ENCODE measurements at regions not wholly inside any gene's neighbourhood (a gene's known extent, or its start where the extent isn't known, plus 50 kb on each side); places are given as distances from the start of the nearest gene placed in this dataset.
"Not testable (repeated sequence)": the region's sequence is repeated elsewhere in the genome, so short reads cannot be mapped to it uniquely, and the experiment has no call there.

DNA sequence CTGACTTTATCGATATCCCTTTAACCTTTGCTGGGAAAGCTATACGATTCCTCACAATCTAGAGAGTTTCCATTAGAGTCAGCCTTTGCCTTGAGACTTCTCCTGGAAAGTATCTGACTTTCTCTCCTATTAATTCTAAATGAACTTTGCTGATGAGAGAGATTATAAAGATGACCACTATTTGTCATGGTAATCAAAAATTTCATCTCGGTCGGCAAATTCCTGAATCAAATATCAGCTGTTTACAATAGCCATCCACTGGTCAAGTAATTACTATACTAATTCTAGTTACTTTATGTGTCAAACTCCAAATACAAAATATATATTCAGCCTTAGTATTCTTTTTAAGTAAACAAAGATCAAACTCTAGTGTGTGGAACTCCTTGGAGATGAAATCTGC lies 164.4 kb upstream of the ITGA1 start:
- DNase-seq = no peak

- DNase-seq = no peak
Observed at GRCh38 chr5:52624291-52624690, 163.4 kb upstream of the ITGA1 start.

- DNase-seq = no peak
Observed at GRCh38 chr5:52626312-52626711, 161.4 kb upstream of the ITGA1 start.

DNA sequence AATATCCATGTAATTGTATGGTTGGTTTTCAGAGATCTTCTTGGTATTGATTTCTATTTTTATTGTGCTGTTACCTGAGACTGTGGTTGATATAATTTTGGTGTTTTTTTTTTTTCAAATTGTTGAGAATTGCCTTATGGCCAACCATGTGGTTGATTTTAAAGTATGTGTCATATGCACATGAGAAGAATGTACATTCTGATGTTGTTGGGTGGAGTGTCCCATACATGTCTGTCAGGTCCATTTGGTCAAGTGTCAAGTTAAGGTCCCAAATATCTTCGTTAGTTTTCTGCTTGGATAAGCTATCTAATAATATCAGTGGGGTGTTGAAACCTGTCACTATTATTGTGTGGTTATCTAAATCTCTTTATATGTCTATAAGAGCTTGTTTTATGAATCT lies 160.0 kb upstream of the ITGA1 start:
- no peak for DNase-seq

DNA sequence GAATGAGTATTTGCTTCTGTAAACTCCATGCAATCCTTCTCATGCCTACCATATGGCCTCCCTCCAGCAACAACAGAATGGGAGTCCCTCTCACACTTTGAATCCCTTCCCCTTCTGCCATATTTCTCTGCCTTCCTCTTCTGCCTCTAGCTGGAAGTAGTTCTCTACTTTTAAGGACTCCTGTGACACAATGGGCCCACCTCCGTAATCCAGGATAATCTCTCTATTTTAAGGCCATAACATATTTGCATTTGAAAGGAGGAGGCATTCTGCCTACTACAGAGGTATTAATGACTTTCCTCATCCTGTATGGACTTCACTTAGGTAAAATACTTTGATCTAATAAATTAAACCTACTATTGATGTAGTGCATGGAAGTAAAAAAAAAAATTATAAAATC lies 155.4 kb upstream of the ITGA1 start:
- DNase-seq = no peak

DNA sequence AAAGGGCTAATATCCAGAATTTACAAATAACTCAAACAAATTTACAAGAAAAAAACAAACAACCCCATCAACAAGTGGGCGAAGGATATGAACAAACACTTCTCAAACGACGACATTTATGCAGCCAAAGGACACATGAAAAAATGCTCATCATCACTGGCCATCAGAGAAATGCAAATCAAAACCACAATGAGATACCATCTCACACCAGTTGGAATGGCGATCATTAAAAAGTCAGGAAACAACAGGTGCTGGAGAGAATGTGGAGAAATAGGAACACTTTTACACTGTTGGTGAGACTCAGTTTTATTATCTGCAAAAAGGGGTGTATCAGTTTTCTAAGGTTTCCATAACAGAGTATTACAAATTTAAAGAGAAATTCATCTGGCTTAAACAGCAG lies 153.5 kb upstream of the ITGA1 start:
- DNase-seq = not testable (repeated sequence)

- DNase-seq = no peak
Observed at GRCh38 chr5:52638732-52639131, 149.0 kb upstream of the ITGA1 start.

DNA sequence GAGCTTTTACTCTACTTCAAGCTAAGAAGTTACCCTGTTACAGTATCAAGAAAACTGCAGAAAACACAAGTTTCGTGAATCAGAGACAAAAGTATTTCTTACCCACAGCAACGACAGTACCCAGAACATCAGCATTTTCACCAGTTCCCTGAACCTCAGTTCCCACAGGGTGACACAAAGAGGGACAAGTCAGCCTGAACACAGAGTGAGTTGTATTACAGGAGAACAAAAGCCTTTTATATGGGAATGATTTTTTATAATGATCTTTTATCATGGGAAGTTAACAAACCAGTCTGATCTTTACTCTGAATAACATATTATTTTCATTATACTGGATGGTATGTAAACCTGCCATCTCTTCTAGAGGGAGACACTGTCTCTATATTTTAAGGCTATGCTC lies 139.0 kb upstream of the ITGA1 start:
- no peak for DNase-seq

DNA sequence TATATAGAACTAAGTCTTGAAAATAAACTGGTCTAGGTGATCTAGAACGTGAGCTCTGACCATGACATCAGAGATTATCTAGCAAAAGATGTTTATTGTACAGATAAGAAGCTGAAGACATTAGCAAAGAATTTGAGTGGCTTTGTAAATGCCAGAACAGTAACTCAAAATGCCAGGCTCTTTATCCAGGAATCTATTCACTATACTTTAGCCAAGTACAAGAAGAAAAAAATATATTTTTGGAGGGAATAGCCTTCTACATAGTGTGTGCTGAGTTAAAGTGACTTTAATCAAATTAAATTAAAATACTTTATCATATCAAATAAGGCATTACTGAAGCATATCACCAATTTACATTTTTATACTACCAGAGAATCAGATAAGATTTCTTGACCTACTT lies 132.6 kb upstream of the ITGA1 start:
- DNase-seq = no peak

GRCh38 chr5:52656569-52657246 lies 131.0 kb upstream of the ITGA1 start:
- no peak for DNase-seq

DNA sequence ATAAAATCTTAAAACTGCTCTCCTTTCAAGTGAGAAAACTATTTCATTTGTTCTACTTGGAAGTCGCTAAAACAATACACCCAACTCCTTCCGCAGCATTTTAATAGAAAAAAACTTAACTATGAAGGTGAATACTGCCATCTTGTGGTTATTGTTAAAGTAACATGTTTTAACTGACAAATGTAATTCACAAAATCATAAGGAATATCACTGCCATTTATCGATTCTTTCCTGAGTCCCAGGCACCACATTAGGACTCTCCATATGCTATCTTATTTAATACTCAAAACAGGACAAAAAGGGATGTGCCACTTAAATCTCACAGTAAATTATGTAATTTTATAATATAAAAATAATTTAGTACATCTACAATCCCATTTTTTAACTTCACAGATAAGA lies 130.5 kb upstream of the ITGA1 start:
- DNase-seq = no peak

- DNase-seq = no peak
Observed at GRCh38 chr5:52658246-52658645, 129.5 kb upstream of the ITGA1 start.

DNA sequence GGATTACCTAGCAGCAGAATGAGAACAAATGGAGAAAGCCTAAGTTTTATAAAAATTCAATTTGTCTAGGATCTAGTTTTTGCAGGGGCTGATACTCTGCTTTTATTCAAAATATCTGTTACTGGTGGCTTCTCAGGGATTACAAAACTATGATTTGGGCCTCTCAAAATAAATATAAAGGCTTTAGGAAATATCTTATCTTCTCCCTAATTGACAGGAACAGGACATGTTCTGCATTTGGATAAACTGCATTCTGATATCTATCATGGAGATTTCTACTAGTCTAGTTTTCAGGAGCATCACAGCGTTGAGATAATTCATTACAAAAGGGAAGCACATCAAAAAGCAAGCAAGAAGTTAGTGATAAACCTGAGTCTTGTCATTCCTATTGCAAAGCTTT lies 127.1 kb upstream of the ITGA1 start:
- DNase-seq = no peak

- no peak for DNase-seq
Observed at GRCh38 chr5:52661903-52662595, 125.7 kb upstream of the ITGA1 start.

GRCh38 chr5:52665559-52665958 lies 122.2 kb upstream of the ITGA1 start:
- DNase-seq = no peak

DNA sequence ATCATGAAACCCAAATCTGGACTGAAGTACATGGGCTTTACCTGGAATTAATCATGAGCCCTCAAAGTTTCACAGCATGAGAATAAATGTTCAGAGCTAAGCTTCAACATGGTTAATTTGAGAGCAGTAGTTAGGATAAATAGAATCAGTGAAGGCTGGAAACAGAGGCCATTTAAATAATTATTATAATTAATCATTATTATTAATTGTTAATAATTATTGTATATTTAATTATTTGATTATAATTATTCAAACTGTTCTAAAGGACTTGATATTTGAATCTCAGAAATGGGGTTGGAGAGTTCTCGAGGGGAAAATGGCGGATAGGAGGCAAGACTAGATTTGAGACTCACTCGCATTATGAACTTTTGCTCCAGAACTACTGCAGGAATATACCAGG lies 119.6 kb upstream of the ITGA1 start:
- DNase-seq = no peak

GRCh38 chr5:52668544-52669185 lies 119.1 kb upstream of the ITGA1 start:
- no peak for DNase-seq

DNA sequence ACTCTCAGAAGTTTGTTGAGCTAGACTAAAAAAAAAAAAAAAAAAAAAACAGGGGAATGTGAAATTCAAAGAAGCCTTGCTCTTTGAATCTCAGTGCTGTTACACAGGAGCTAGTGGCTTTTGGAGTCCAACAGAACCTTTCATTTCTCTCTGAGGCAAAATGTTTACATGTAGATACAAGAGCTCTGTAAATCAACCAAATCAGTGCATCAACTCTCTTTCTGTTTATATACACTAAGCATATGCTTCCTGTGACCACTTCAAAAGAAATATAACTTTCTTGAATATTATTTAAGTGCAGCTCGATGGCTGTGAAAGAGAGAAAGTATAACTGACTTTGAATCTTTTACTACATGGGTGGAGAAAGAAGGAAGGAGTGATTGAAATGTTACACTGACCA lies 115.3 kb upstream of the ITGA1 start:
- DNase-seq = no peak

GRCh38 chr5:52673495-52673894 lies 114.2 kb upstream of the ITGA1 start:
- DNase-seq = no peak

DNA sequence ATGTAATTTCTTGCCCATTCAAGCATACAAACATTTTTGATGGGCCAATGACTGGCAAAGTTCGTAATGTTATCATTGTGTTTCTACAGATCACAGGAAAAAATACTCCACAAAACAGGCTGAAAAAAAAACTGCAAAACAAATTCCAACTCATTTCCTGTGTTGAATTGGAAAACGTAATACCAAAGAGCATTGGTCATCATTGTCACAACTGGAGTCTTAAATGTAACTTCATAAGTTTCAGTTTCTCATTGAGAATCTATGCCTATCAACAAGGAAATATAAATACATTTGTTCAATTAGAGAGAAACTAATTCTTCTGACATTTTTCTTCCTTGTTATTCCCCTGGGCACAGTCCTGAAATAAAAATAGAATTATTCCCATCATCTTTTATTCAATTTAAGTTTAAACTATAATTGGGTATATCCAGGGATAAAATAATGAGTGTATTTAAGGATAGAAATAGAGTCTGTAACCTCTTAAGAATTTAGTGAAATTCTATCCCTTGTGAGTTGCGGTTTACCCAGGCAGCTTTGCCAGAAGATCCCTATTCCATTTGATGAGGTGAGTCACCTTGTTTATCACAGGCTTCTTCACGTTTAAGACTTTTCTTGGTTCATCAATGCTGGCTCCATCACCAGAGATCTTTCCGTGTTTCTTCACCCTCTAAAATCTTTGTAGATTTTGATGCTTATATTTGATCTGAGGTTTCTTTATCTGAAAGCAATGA lies 112.7 kb upstream of the ITGA1 start:
- no peak for DNase-seq

DNA sequence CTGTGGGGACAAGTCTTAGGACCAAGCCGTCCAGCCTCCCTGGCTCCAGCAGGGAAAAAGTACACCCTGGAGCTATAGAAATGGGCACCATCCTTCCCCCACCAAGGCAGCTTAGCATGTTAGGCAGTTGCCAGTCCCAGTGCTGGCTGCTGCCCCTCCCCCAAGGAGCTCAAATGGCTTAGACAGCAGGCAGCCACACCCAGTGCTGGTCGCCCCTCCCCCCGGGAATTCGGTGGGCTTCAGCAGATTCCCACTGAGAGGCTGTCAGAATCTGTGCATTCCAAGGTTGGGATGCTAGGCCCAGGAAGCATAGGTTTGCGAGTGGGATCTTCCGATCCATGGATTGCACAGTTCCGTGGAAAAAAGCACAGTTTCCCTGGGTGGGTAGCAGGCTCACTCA lies 105.2 kb upstream of the ITGA1 start:
- DNase-seq = no peak

DNA sequence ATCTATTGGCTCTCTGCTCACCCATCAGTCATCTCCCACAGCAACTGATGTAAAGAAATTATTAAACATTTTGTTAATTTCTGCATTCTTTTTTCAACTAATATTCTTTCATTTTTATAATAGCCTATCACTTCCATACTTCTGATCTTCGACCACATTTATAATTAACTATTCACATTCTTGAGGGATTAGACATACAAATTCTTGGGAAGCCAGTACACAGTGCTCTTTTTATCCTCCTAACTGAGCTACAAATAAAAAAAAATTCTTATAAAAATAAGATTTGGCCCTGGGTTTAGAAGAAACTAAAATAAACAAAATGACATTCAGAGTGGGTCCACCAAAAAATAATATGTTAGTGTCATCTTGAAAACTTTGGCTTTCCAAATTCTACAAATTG lies 103.7 kb upstream of the ITGA1 start:
- no peak for DNase-seq

DNA sequence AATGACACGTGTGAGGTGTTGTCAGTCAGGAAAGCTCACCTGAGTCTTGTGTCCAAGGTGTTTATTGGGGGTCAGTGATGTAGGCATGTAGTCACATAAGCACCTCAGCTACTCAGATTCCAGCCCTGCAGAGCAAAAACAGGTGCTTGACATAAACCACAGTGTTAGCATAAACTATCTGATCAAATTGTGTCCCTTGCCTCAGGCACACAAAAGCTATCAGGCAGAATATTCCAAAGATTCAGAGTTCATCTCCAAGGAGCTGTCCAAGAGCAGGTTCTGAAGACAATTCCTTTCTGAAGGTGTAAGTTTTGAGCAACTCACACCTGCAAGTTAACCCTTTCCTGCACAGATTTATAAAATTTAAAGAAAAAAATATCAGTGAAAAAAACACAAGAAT lies 102.2 kb upstream of the ITGA1 start:
- no peak for DNase-seq

DNA sequence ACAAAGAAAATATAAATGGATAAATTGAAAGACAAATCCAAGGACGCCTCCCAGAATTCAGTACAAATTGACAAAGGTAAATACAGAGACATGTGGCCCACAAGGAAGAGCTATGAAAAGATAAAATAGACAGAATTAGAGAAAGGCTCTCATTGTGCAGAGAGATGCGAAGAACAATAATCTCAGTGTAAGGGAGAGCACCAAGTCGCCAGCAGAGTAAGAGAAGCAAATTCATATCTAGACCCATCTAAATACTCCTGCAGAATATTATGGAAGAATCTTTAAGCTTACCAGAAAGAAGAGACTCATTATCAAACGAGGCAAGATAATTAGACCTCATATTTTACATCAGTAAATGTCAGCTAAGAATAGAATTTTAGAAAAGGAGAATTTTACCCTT lies 101.7 kb upstream of the ITGA1 start:
- DNase-seq = no peak

Data from activated CD4-positive, alpha-beta T cell treated with anti-CD3 and anti-CD28 coated beads for 48 hours (primary cell).